Endothelial cell of umbilical vein (primary cell): ENCODE measurements at regions not wholly inside any gene's neighbourhood (a gene's known extent, or its start where the extent isn't known, plus 50 kb on each side); places are given as distances from the start of the nearest gene placed in this dataset.

ENCODE experiments used
- BruUV-seq: library from RNA; stranded (reverse); fragments of 400-500 nt; replicated peaks from 2 replicates; lab custom pipeline; 2021; lab: Mats Ljungman, UMichigan
- CTCF ChIA-PET: fragments of 300-600, 350-600 bp; sonication (Branson Sonifier 250); formaldehyde crosslinking; loops from one replicate; lab custom pipeline; 2021; ENCODE audit warnings: antibody characterized with exemption, inconsistent platforms; lab: Charles Lee
- POLR2A ChIA-PET: fragments of 300-600, 350-600 bp; sonication (Branson Sonifier 250); formaldehyde crosslinking; loops from one replicate; lab custom pipeline; 2021; ENCODE audit warnings: antibody characterized with exemption, inconsistent platforms; lab: Charles Lee
- DNase-seq: peaks from one replicate; pipeline ENCODE4 v3.0.0-alpha.2; 2011; ENCODE audit warnings: low read depth, low spot score
- FAIRE-seq: peaks from 2 replicates; lab custom pipeline; 2011; peaks lifted over from hg19 to GRCh38; lab: Jason Lieb, UNC
- H2AFZ ChIP-seq: 2 replicates; pipeline ENCODE4 v1.6.0; 2012; ENCODE audit warnings: low read depth, low read length, control low read depth, inconsistent platforms
- H3K27ac ChIP-seq: 2 replicates; pipeline ENCODE4 v1.5.1; 2011; ENCODE audit warnings: low read depth, mild to moderate bottlenecking, control low read depth, low read length, moderate library complexity; ENCODE audit not compliant: insufficient read depth
- H3K27me3 ChIP-seq, 2 experiments: 2 replicates each; pipeline versions ENCODE4 v1.6.0 to v1.6.1; 2011; ENCODE audit warnings: low read length in 2 of 2, mixed read lengths in 1 of 2; ENCODE audit not compliant: control insufficient read depth in 2 of 2, insufficient read depth in 2 of 2
- H3K36me3 ChIP-seq, 2 experiments: 2 replicates in 1 of 2; 3 replicates in 1 of 2; pipeline ENCODE4 v1.5.1; 2011; ENCODE audit warnings: low read length in 2 of 2, mild to moderate bottlenecking in 1 of 2, moderate library complexity in 1 of 2; ENCODE audit not compliant: control insufficient read depth in 2 of 2, insufficient read depth in 2 of 2; ENCODE audit errors: extremely low read depth in 1 of 2
- H3K4me1 ChIP-seq: 3 replicates; pipeline ENCODE4 v1.5.1; 2011; ENCODE audit warnings: mild to moderate bottlenecking, low read length; ENCODE audit not compliant: control insufficient read depth, insufficient read depth; ENCODE audit errors: extremely low read depth
- H3K4me2 ChIP-seq: 2 replicates; pipeline ENCODE4 v1.6.1; 2011; ENCODE audit warnings: low read length, control low read depth, mixed read lengths; ENCODE audit not compliant: insufficient read depth
- H3K4me3 ChIP-seq, 3 experiments: fragments of 200-600 bp in 1 of 3; sonication (generic), shearing (Covaris generic) in 1 of 3; replicated peaks in 1 of 3; 2 replicates each; pipeline ENCODE4 v1.5.1; 2011 to 2016; ENCODE audit warnings: control low read depth in 3 of 3, low read length in 3 of 3, mild to moderate bottlenecking in 2 of 3, inconsistent platforms in 1 of 3, low read depth in 1 of 3, moderate library complexity in 1 of 3; ENCODE audit not compliant: insufficient read depth in 1 of 3
- H3K79me2 ChIP-seq: 2 replicates; pipeline ENCODE4 v1.6.0; 2012; ENCODE audit warnings: low read length, inconsistent platforms; ENCODE audit not compliant: control insufficient read depth, insufficient read depth
- H3K9ac ChIP-seq: replicated peaks from 2 replicates; pipeline ENCODE3; 2011; ENCODE audit warnings: low read length, control low read depth; ENCODE audit not compliant: insufficient read depth; ENCODE audit errors: extremely low read depth
- H3K9me1 ChIP-seq: replicated peaks from 3 replicates; pipeline ENCODE4 v1.6.0; 2011; ENCODE audit warnings: mild to moderate bottlenecking, low read length; ENCODE audit not compliant: control insufficient read depth, insufficient read depth; ENCODE audit errors: extremely low read depth
- H3K9me3 ChIP-seq: replicated peaks from 2 replicates; pipeline ENCODE4 v1.5.1; 2012; ENCODE audit warnings: low read length, inconsistent platforms; ENCODE audit not compliant: control insufficient read depth, insufficient read depth
- H4K20me1 ChIP-seq: replicated peaks from 2 replicates; pipeline ENCODE3; 2011; ENCODE audit warnings: mild to moderate bottlenecking, low read length; ENCODE audit not compliant: control insufficient read depth, insufficient read depth; ENCODE audit errors: extremely low read depth
- CTCF ChIP-seq, 2 donors: IDR thresholded peaks; 1 replicate in 1 of 2; 2 replicates in 1 of 2; pipeline ENCODE4 v1.5.1; 2011; ENCODE audit warnings: low read length in 2 of 2, mild to moderate bottlenecking in 2 of 2, moderate library complexity in 2 of 2, control low read depth in 1 of 2, inconsistent platforms in 1 of 2, low read depth in 1 of 2; ENCODE audit not compliant: insufficient read depth in 1 of 2; ENCODE audit errors: extremely low read depth in 1 of 2
- EZH2 ChIP-seq: IDR thresholded peaks from 2 replicates; pipeline ENCODE4 v1.6.1; 2012; ENCODE audit warnings: borderline replicate concordance, low read depth, mild to moderate bottlenecking, moderate library complexity, low read length, inconsistent platforms; ENCODE audit not compliant: severe bottlenecking
- FOS ChIP-seq: IDR thresholded peaks from 2 replicates; pipeline ENCODE4 v1.6.1; 2011; ENCODE audit warnings: mild to moderate bottlenecking, low read length, moderate library complexity, borderline replicate concordance; ENCODE audit not compliant: insufficient read depth
- GATA2 ChIP-seq: IDR thresholded peaks from 2 replicates; pipeline ENCODE4 v1.7.0; 2011; ENCODE audit warnings: low read depth, mild to moderate bottlenecking, moderate library complexity, mixed read lengths, low read length; ENCODE audit not compliant: insufficient read length, insufficient read depth
- JUN ChIP-seq: IDR thresholded peaks from 2 replicates; pipeline ENCODE4 v1.6.1; 2011; ENCODE audit warnings: borderline replicate concordance, low read depth; ENCODE audit not compliant: insufficient read length, insufficient read depth
- MAX ChIP-seq: IDR thresholded peaks from 2 replicates; pipeline ENCODE4 v1.6.1; 2011; ENCODE audit not compliant: insufficient read depth, insufficient read length
- MYC ChIP-seq: IDR thresholded peaks from one replicate; pipeline ENCODE4 v1.6.1; 2011; ENCODE audit warnings: mild to moderate bottlenecking, low read depth, low read length
- POLR2A ChIP-seq: IDR thresholded peaks from 2 replicates; pipeline ENCODE4 v1.6.1; 2012; ENCODE audit warnings: low read depth, mild to moderate bottlenecking, control low read depth, low read length
- POLR2AphosphoS5 ChIP-seq: IDR thresholded peaks from 2 replicates; pipeline ENCODE4 v1.6.1; 2012; ENCODE audit warnings: low read depth, mild to moderate bottlenecking, control low read depth, low read length, moderate library complexity; ENCODE audit not compliant: insufficient read depth
- dilution Hi-C: fragments of 300-500 bp; cut with MboI; formaldehyde crosslinking; loops from one replicate; pipeline ENCODE4 v1.15.0; 2019; ENCODE audit warnings: low sequenced_read_pairs; ENCODE audit not compliant: extremely low pct_ligation_motif_present
- intact Hi-C: fragments of 100-400 bp; cut with micrococcal nuclease; formaldehyde crosslinking; loops from one replicate; pipeline ENCODE4 v1.10.0; 2022

GRCh38 chr2:204184226-204184625 is 247.7 kb downstream of the ICOS start:
- no peaks in the 10 kb centered on the region for H3K9me3 ChIP-seq
- intact Hi-C loops: no loop called here
- POLR2A ChIA-PET: no interaction called here
- CTCF ChIA-PET: no interaction called here
- DNase-seq (no peak), FAIRE-seq (no peak)
- BruUV-seq: no TSS peak
- H3K27ac ChIP-seq: no peak overlapping the region
- H2AFZ ChIP-seq: no peak overlapping the region
- no peak for TF ChIP-seq MYC
- TF ChIP-seq MAX: no peak
- no peak for TF ChIP-seq CTCF (IDR thresholded peaks at IDR 0.05; ENCODE audit: extremely low read depth in 1 of 2, insufficient read depth in 1 of 2, low read depth in 1 of 2, low read length in 2 of 2)
- TF ChIP-seq EZH2: no peak
- no peak for TF ChIP-seq GATA2
- no peak for TF ChIP-seq JUN
- TF ChIP-seq FOS: no peak
- no peak for TF ChIP-seq POLR2AphosphoS5
- TF ChIP-seq POLR2A: no peak
- dilution Hi-C loops: no loop called here
- no peak overlapping the region for H3K4me2 ChIP-seq
- H3K9ac ChIP-seq: no peak overlapping the region
- H3K9me1 ChIP-seq: no peaks in the 10 kb centered on the region
- no peaks in the 10 kb centered on the region for H3K4me1 ChIP-seq
- H3K36me3 ChIP-seq: no peaks in the 10 kb centered on the region
- no peak overlapping the region for H3K4me3 ChIP-seq
- H4K20me1 ChIP-seq: no peaks in the 10 kb centered on the region
- H3K27me3 ChIP-seq: peaks cover 8% of the 10 kb centered on the region in 2 experiments
- no peaks in the 10 kb centered on the region for H3K79me2 ChIP-seq
